K562 (cell line): ENCODE measurements at regions not wholly inside any gene's neighbourhood (a gene's known extent, or its start where the extent isn't known, plus 50 kb on each side); places are given as distances from the start of the nearest gene placed in this dataset.

ENCODE experiments used
- BRCA1 ChIP-seq, 2 experiments: fragments of 450-650 bp in 1 of 2; sonication (generic) in 1 of 2; formaldehyde crosslinking in 1 of 2; IDR thresholded peaks; 2 replicates each; pipeline versions ENCODE4 v1.5.0 to v1.6.1; 2017 to 2020; ENCODE audit warnings: mild to moderate bottlenecking in 1 of 2, missing genetic modification reagents in 1 of 2
- CTCF ChIP-seq, 3 experiments: IDR thresholded peaks in 2 of 3; conservative IDR thresholded peaks in 1 of 3; 2 replicates each; pipeline ENCODE4 v1.5.1; 2011 to 2012; ENCODE audit warnings: low read length in 3 of 3, mild to moderate bottlenecking in 3 of 3, control low read depth in 2 of 3, improper control_type of control experiment in 1 of 3, inconsistent platforms in 1 of 3, low read depth in 1 of 3, mixed read lengths in 1 of 3, moderate library complexity in 1 of 3; ENCODE audit not compliant: insufficient read depth in 2 of 3
- E2F1 ChIP-seq: sonication (generic); formaldehyde crosslinking; IDR thresholded peaks from 2 replicates; pipeline ENCODE4 v1.8.1; 2023; ENCODE audit warnings: mild to moderate bottlenecking, missing genetic modification reagents, moderate library complexity
- HDAC6 ChIP-seq: IDR thresholded peaks from 2 replicates; pipeline ENCODE4 v1.6.1; 2012; ENCODE audit warnings: low read depth, mild to moderate bottlenecking, control low read depth, inconsistent platforms, low read length, moderate library complexity
- POLR2A ChIP-seq: fragments of 450-650 bp; conservative IDR thresholded peaks from 2 replicates; pipeline ENCODE4 v1.6.1; 2016
- POLR2G ChIP-seq: fragments of 200-400 bp; formaldehyde crosslinking; IDR thresholded peaks from 2 replicates; pipeline ENCODE4 v1.6.1; 2017; ENCODE audit warnings: low read depth, mild to moderate bottlenecking, antibody characterized with exemption, low read length, moderate library complexity
- SMC3 ChIP-seq: conservative IDR thresholded peaks from 2 replicates; pipeline ENCODE4 v1.6.1; 2011; ENCODE audit warnings: low read depth, low read length, improper control_type of control experiment; ENCODE audit not compliant: insufficient read depth
- TBP ChIP-seq: optimal IDR thresholded peaks from 2 replicates; pipeline ENCODE3; 2011; ENCODE audit warnings: low read depth, low read length, improper control_type of control experiment
- ZNF316 ChIP-seq: fragments of 450-650 bp; IDR thresholded peaks from 2 replicates; pipeline ENCODE4 v1.6.1; 2016

DNA sequence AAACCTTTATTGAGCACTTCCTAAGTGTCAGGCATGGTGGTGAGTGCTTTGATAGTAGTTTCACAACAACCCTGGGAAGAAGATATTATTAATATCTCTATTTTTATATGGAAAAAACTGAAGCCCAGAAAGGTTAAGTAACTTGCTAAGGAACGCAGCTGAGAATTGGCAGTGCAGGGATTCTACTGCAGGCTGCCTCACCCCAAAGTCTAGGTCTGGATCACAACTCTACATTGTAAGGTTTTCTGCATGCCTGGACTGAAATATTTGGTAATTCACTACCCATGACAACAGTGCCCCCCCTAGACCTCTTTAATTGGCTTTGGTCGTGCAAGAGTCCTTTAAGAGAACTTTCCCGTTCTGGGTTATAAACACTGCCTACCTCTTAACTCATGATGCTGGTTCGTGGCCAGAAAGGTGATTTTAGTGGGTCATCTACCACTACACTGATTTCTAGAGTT is 67.1 kb upstream of the KCNQ5 start:
- TF ChIP-seq CTCF (IDR thresholded peaks at IDR 0.05 in 2 of 3, conservative IDR thresholded peaks at IDR 0.05 in 1 of 3; ENCODE audit: insufficient read depth in 2 of 3, low read depth in 1 of 3, low read length in 3 of 3) (peak in 2 of 3 experiments; percentile 17 to 27; a peak in 3 of 6 replicates), POLR2A (no peak), ZNF316 (no peak), TBP (no peak), POLR2G (no peak), E2F1 (CRISPR knock-in tag) (no peak), BRCA1 (IDR thresholded peaks at IDR 0.05) (no peak), BRCA1 (CRISPR knock-in tag; IDR thresholded peaks at IDR 0.05) (no peak), HDAC6 (no peak), SMC3 (no peak)
